ENCODE measurements at regions not wholly inside any gene's neighbourhood (a gene's known extent, or its start where the extent isn't known, plus 50 kb on each side); places are given as distances from the start of the nearest gene placed in this dataset.

- TF ChIP-seq CTCF (IDR thresholded peaks at IDR 0.05) = no peak
- no peak for TF ChIP-seq POLR2A (IDR thresholded peaks at IDR 0.05)
Observed at GRCh38 chr1:239049571-239049970, 336.8 kb upstream of the CHRM3 start.
